ENCODE measurements at regions not wholly inside any gene's neighbourhood (a gene's known extent, or its start where the extent isn't known, plus 50 kb on each side); places are given as distances from the start of the nearest gene placed in this dataset.

GRCh38 chr13:63614874-63615612, 2199.4 kb upstream of the PCDH20 start:
- Histone ChIP-seq H3K4me3 (ENCODE audit: low read length) (no peak overlapping the region), H3K4me1 (ENCODE audit: control insufficient read depth, insufficient read depth, low read length) (no peaks in the 10 kb centered on the region), H3K27me3 (ENCODE audit: control insufficient read depth, insufficient read depth, low read length) (no peaks in the 10 kb centered on the region), H3K9me3 (replicated peaks; ENCODE audit: control insufficient read depth, low read depth, low read length) (no peaks in the 10 kb centered on the region), H3K27ac (ENCODE audit: low read length) (no peak overlapping the region), H3K36me3 (ENCODE audit: control insufficient read depth, insufficient read depth, low read length) (no peaks in the 10 kb centered on the region)
- 83% methylated on average over 1 of the region's 5 CpGs for WGBS (ENCODE audit: insufficient coverage)
- DNase-seq = peak; percentile 14

GRCh38 chr13:63607153-63607552, 2191.5 kb upstream of the PCDH20 start:
- H3K4me1 ChIP-seq (ENCODE audit: control insufficient read depth, insufficient read depth, low read length) = no peaks in the 10 kb centered on the region
- H3K27ac ChIP-seq (ENCODE audit: low read length) = no peak overlapping the region
- no peak overlapping the region for H3K4me3 ChIP-seq (ENCODE audit: low read length)
- DNase-seq = no peak
- no CpG with 5 or more reads among the region's 1 CpG for whole genome bisulfite sequencing (ENCODE audit: insufficient coverage)
- H3K9me3 ChIP-seq (replicated peaks; ENCODE audit: control insufficient read depth, low read depth, low read length) = peaks cover 14% of the 10 kb centered on the region
- H3K27me3 ChIP-seq (ENCODE audit: control insufficient read depth, insufficient read depth, low read length) = no peaks in the 10 kb centered on the region
- no peaks in the 10 kb centered on the region for H3K36me3 ChIP-seq (ENCODE audit: control insufficient read depth, insufficient read depth, low read length)

DNA sequence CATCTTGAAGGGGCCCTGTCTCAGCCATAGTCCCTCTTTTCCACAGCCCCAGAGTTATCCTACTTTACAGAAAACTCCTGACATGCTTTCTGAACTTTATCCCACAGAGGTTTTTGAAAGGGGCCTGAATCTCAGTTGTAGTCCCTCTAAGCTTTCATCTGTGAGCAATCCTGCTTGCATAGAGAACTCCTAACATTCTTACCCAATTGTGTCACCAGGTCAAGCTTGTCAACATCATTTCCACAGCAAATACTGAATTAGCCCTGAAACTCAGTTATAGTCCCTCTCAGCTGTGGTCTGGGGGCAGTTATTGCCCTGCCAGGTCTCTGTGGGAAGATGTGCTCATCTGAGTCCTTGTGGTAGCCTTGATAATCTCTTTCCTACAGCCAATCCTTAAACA, 2190.3 kb upstream of the PCDH20 start:
- no peak for DNase-seq
- peaks cover 14% of the 10 kb centered on the region for H3K9me3 ChIP-seq (replicated peaks; ENCODE audit: control insufficient read depth, low read depth, low read length)
- H3K36me3 ChIP-seq (ENCODE audit: control insufficient read depth, insufficient read depth, low read length) = no peaks in the 10 kb centered on the region
- H3K4me1 ChIP-seq (ENCODE audit: control insufficient read depth, insufficient read depth, low read length) = no peaks in the 10 kb centered on the region
- H3K27ac ChIP-seq (ENCODE audit: low read length) = no peak overlapping the region
- H3K4me3 ChIP-seq (ENCODE audit: low read length) = no peak overlapping the region
- no peaks in the 10 kb centered on the region for H3K27me3 ChIP-seq (ENCODE audit: control insufficient read depth, insufficient read depth, low read length)

DNA sequence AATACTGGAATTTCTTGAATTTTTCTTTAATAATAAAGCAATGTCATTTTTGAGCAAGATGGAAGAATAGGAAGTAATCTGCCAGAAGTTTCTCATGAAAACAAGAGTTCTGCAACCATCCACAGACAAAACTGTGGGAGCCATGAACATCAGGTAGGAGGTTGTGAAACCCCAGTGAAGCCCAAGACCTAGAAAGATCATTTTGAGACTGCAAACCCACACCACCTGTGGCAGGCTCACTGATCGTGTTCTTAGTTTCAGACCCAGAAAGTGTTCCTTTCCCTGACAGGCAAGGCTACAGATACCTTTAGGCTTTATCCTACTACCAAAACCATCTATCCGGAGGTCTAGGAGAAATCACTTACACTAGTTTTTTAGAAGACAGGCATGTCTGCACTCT, 2189.8 kb upstream of the PCDH20 start:
- H3K4me1 ChIP-seq (ENCODE audit: control insufficient read depth, insufficient read depth, low read length) = no peaks in the 10 kb centered on the region

DNA sequence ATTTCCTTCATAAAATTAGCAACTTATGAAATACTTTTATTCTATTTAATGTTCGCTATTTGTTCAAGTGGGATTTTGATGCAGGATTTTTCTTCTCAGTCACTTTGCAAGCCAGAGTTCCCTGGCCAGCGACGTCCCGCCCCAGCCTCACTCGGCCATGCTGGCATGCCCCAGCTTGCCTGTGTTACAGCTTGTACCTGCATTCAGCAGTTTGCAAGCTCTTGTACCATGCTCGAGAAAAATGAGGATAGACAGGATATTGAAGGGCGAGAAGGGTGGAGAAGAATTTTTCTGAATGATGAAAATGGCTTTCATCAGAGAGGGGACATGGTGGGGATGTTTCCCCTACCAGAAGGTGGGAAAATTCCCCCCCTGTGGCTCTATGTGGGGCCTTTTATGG, 2180.2 kb upstream of the PCDH20 start:
- 79% methylated on average over 4 of the region's 7 CpGs for WGBS (ENCODE audit: insufficient coverage)
- Histone ChIP-seq H3K27ac (ENCODE audit: low read length) (no peak overlapping the region), H3K36me3 (ENCODE audit: control insufficient read depth, insufficient read depth, low read length) (no peaks in the 10 kb centered on the region), H3K9me3 (replicated peaks; ENCODE audit: control insufficient read depth, low read depth, low read length) (no peaks in the 10 kb centered on the region), H3K27me3 (ENCODE audit: control insufficient read depth, insufficient read depth, low read length) (no peaks in the 10 kb centered on the region), H3K4me1 (ENCODE audit: control insufficient read depth, insufficient read depth, low read length) (no peaks in the 10 kb centered on the region), H3K4me3 (ENCODE audit: low read length) (no peak overlapping the region)
- no peak for DNase-seq

More for the DNA sequence above, 2189.8 kb upstream of the PCDH20 start:
- Histone ChIP-seq H3K4me3 (ENCODE audit: low read length) (no peak overlapping the region), H3K36me3 (ENCODE audit: control insufficient read depth, insufficient read depth, low read length) (no peaks in the 10 kb centered on the region), H3K9me3 (replicated peaks; ENCODE audit: control insufficient read depth, low read depth, low read length) (peaks cover 14% of the 10 kb centered on the region), H3K27ac (ENCODE audit: low read length) (no peak overlapping the region), H3K27me3 (ENCODE audit: control insufficient read depth, insufficient read depth, low read length) (no peaks in the 10 kb centered on the region)
- no peak for DNase-seq
- 100% methylated on average over 2 of the region's 2 CpGs for WGBS (ENCODE audit: insufficient coverage)

DNA sequence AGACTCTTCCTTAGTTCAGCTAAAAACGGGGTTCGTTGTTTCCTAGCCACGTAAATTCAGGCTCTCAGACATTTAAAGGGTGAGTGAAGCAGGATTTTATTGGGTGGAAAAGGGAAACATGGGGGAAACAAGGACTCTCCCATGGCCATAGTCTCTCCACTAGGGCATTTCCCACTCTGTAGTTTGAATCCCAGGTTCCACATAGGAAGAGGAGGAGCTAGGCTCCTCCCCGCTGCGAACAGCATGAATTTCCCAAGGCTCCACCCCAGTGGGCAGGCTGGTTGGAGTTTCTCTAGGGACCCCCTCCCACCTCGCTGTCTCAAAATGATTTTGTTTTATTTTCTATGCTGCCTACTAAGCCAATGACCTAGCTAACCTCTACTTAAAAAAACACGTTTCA, 2170.8 kb upstream of the PCDH20 start:
- no peak for DNase-seq
- no peak overlapping the region for H3K4me3 ChIP-seq (ENCODE audit: low read length)
- peaks cover 2% of the 10 kb centered on the region for H3K9me3 ChIP-seq (replicated peaks; ENCODE audit: control insufficient read depth, low read depth, low read length)
- no peaks in the 10 kb centered on the region for H3K36me3 ChIP-seq (ENCODE audit: control insufficient read depth, insufficient read depth, low read length)
- no peaks in the 10 kb centered on the region for H3K27me3 ChIP-seq (ENCODE audit: control insufficient read depth, insufficient read depth, low read length)
- no peak overlapping the region for H3K27ac ChIP-seq (ENCODE audit: low read length)
- H3K4me1 ChIP-seq (ENCODE audit: control insufficient read depth, insufficient read depth, low read length) = no peaks in the 10 kb centered on the region
- WGBS (ENCODE audit: insufficient coverage) = no CpG with 5 or more reads among the region's 7 CpGs

GRCh38 chr13:63578796-63579195, 2163.1 kb upstream of the PCDH20 start:
- no peak for DNase-seq
- Histone ChIP-seq H3K9me3 (replicated peaks; ENCODE audit: control insufficient read depth, low read depth, low read length) (peaks cover 8% of the 10 kb centered on the region), H3K27me3 (ENCODE audit: control insufficient read depth, insufficient read depth, low read length) (no peaks in the 10 kb centered on the region), H3K36me3 (ENCODE audit: control insufficient read depth, insufficient read depth, low read length) (no peaks in the 10 kb centered on the region), H3K27ac (ENCODE audit: low read length) (no peak overlapping the region), H3K4me3 (ENCODE audit: low read length) (no peak overlapping the region), H3K4me1 (ENCODE audit: control insufficient read depth, insufficient read depth, low read length) (no peaks in the 10 kb centered on the region)
- WGBS (ENCODE audit: insufficient coverage) = no CpG with 5 or more reads among the region's 2 CpGs

- Histone ChIP-seq H3K27me3 (ENCODE audit: control insufficient read depth, insufficient read depth, low read length) (no peaks in the 10 kb centered on the region), H3K36me3 (ENCODE audit: control insufficient read depth, insufficient read depth, low read length) (no peaks in the 10 kb centered on the region), H3K9me3 (replicated peaks; ENCODE audit: control insufficient read depth, low read depth, low read length) (peaks cover 5% of the 10 kb centered on the region), H3K4me3 (ENCODE audit: low read length) (no peak overlapping the region), H3K4me1 (ENCODE audit: control insufficient read depth, insufficient read depth, low read length) (no peaks in the 10 kb centered on the region), H3K27ac (ENCODE audit: low read length) (no peak overlapping the region)
- DNase-seq = no peak
- WGBS (ENCODE audit: insufficient coverage) = 100% methylated on average over 1 of the region's 1 CpG
These were observed 2151.4 kb upstream of the PCDH20 start for GRCh38 chr13:63567031-63567430.

GRCh38 chr13:63554157-63554556, 2138.5 kb upstream of the PCDH20 start:
- peak; percentile 34 for DNase-seq
- WGBS (ENCODE audit: insufficient coverage) = no CpG with 5 or more reads among the region's 1 CpG

GRCh38 chr13:63551731-63552130, 2136.1 kb upstream of the PCDH20 start:
- Histone ChIP-seq H3K36me3 (ENCODE audit: control insufficient read depth, insufficient read depth, low read length) (no peaks in the 10 kb centered on the region), H3K4me3 (ENCODE audit: low read length) (no peak overlapping the region), H3K9me3 (replicated peaks; ENCODE audit: control insufficient read depth, low read depth, low read length) (no peaks in the 10 kb centered on the region), H3K27ac (ENCODE audit: low read length) (no peak overlapping the region), H3K27me3 (ENCODE audit: control insufficient read depth, insufficient read depth, low read length) (no peaks in the 10 kb centered on the region), H3K4me1 (ENCODE audit: control insufficient read depth, insufficient read depth, low read length) (no peaks in the 10 kb centered on the region)
- WGBS (ENCODE audit: insufficient coverage) = no CpG with 5 or more reads among the region's 3 CpGs
- no peak for DNase-seq

More at GRCh38 chr13:63554157-63554556, 2138.5 kb upstream of the PCDH20 start:
- no peak overlapping the region for H3K27ac ChIP-seq (ENCODE audit: low read length)
- H3K9me3 ChIP-seq (replicated peaks; ENCODE audit: control insufficient read depth, low read depth, low read length) = no peaks in the 10 kb centered on the region
- H3K36me3 ChIP-seq (ENCODE audit: control insufficient read depth, insufficient read depth, low read length) = no peaks in the 10 kb centered on the region
- no peaks in the 10 kb centered on the region for H3K4me1 ChIP-seq (ENCODE audit: control insufficient read depth, insufficient read depth, low read length)
- H3K4me3 ChIP-seq (ENCODE audit: low read length) = no peak overlapping the region
- no peaks in the 10 kb centered on the region for H3K27me3 ChIP-seq (ENCODE audit: control insufficient read depth, insufficient read depth, low read length)

- Histone ChIP-seq H3K4me3 (ENCODE audit: low read length) (no peak overlapping the region), H3K27ac (ENCODE audit: low read length) (no peak overlapping the region), H3K9me3 (replicated peaks; ENCODE audit: control insufficient read depth, low read depth, low read length) (no peaks in the 10 kb centered on the region), H3K27me3 (ENCODE audit: control insufficient read depth, insufficient read depth, low read length) (no peaks in the 10 kb centered on the region), H3K36me3 (ENCODE audit: control insufficient read depth, insufficient read depth, low read length) (no peaks in the 10 kb centered on the region), H3K4me1 (ENCODE audit: control insufficient read depth, insufficient read depth, low read length) (no peaks in the 10 kb centered on the region)
- no peak for DNase-seq
- WGBS (ENCODE audit: insufficient coverage) = no CpG with 5 or more reads among the region's 2 CpGs
These were observed 2130.9 kb upstream of the PCDH20 start for GRCh38 chr13:63546524-63546923.
